Islet precursor cell (in vitro differentiated cells): ENCODE measurements at regions not wholly inside any gene's neighbourhood (a gene's known extent, or its start where the extent isn't known, plus 50 kb on each side); places are given as distances from the start of the nearest gene placed in this dataset.
A peak's percentile ranks its signal among the peaks of the same experiment; 100 is the strongest.

Source experiments
- DNase-seq: peaks from one replicate; pipeline ENCODE4 v3.0.0-alpha.2; 2018

GRCh38 chr16:54724346-54724925 lies 206.2 kb upstream of the IRX5 start:
- DNase-seq, result no peak

- no peak for DNase-seq
Measured at GRCh38 chr16:54722210-54722676, 208.4 kb upstream of the IRX5 start.

- DNase-seq, result peak; percentile 59
Measured at GRCh38 chr16:54720259-54720658, 210.4 kb upstream of the IRX5 start.

- DNase-seq, result no peak
Measured at GRCh38 chr16:54719624-54720023, 211.0 kb upstream of the IRX5 start.

GRCh38 chr16:54718376-54718775 lies 212.3 kb upstream of the IRX5 start:
- DNase-seq, result no peak

GRCh38 chr16:54715011-54715410 lies 215.7 kb upstream of the IRX5 start:
- no peak for DNase-seq

- no peak for DNase-seq
Measured at GRCh38 chr16:54712866-54713265, 217.8 kb upstream of the IRX5 start.

GRCh38 chr16:54707813-54708212 lies 222.9 kb upstream of the IRX5 start:
- no peak for DNase-seq

- no peak for DNase-seq
Measured at GRCh38 chr16:54706406-54706805, 224.3 kb upstream of the IRX5 start.

- no peak for DNase-seq
Measured at GRCh38 chr16:54703339-54703738, 227.3 kb upstream of the IRX5 start.

GRCh38 chr16:54699656-54700055 lies 231.0 kb upstream of the IRX5 start:
- no peak for DNase-seq

GRCh38 chr16:54697677-54698076 lies 233.0 kb upstream of the IRX5 start:
- no peak for DNase-seq

- DNase-seq, result no peak
Measured at GRCh38 chr16:54696970-54697369, 233.7 kb upstream of the IRX5 start.

GRCh38 chr16:54696522-54696921 lies 234.1 kb upstream of the IRX5 start:
- no peak for DNase-seq

- DNase-seq, result no peak
Measured at GRCh38 chr16:54694651-54695050, 236.0 kb upstream of the IRX5 start.

GRCh38 chr16:54693864-54694263 lies 236.8 kb upstream of the IRX5 start:
- no peak for DNase-seq

GRCh38 chr16:54690710-54691109 lies 240.0 kb upstream of the IRX5 start:
- no peak for DNase-seq

- no peak for DNase-seq
Measured at GRCh38 chr16:54690306-54690705, 240.4 kb upstream of the IRX5 start.

GRCh38 chr16:54689072-54689865 lies 241.4 kb upstream of the IRX5 start:
- no peak for DNase-seq

- DNase-seq, result no peak
Measured at GRCh38 chr16:54688339-54688738, 242.3 kb upstream of the IRX5 start.

GRCh38 chr16:54687043-54687899 lies 243.4 kb upstream of the IRX5 start:
- DNase-seq, result peak; percentile 81

GRCh38 chr16:54685682-54686081 lies 245.0 kb upstream of the IRX5 start:
- DNase-seq, result no peak

GRCh38 chr16:54679531-54679930 lies 251.1 kb upstream of the IRX5 start:
- peak; percentile 59 for DNase-seq
